Naive thymus-derived CD4-positive, alpha-beta T cell (primary cell): ENCODE measurements at regions not wholly inside any gene's neighbourhood (a gene's known extent, or its start where the extent isn't known, plus 50 kb on each side); places are given as distances from the start of the nearest gene placed in this dataset.

Experiments used
- ATAC-seq: fragments of 150-1000 bp; cut with Tn5 transposase; 2 replicates; pipeline ENCODE4 v1.10.0; 2021; ENCODE audit warnings: mild to moderate bottlenecking, moderate library complexity
- CTCF ChIA-PET: fragments of 350-600 bp; sonication (Branson Sonifier 250); formaldehyde crosslinking; loops from one replicate; lab custom pipeline; 2021; ENCODE audit warnings: antibody characterized with exemption; lab: Charles Lee
- POLR2A ChIA-PET: fragments of 350-600 bp; sonication (Branson Sonifier 250); formaldehyde crosslinking; loops from one replicate; lab custom pipeline; 2021; ENCODE audit warnings: antibody characterized with exemption, inconsistent platforms; lab: Charles Lee
- DNase-seq, 9 donors: peaks; one replicate each; pipeline versions ENCODE4 v3.0.0 to v3.0.0-alpha.2; 2020 to 2022; ENCODE audit warnings: mixed read lengths in 1 of 9
- H3K27ac ChIP-seq: one replicate; pipeline ENCODE4 v1.7.0; 2013; ENCODE audit warnings: mild to moderate bottlenecking, low read depth, low read length, moderate library complexity
- H3K27me3 ChIP-seq, 2 donors: one replicate each; pipeline ENCODE4 v1.7.0; 2013; ENCODE audit warnings: low read length in 2 of 2, mild to moderate bottlenecking in 2 of 2, moderate library complexity in 2 of 2; ENCODE audit not compliant: control insufficient read depth in 2 of 2, insufficient read depth in 2 of 2
- H3K36me3 ChIP-seq, 3 experiments: 1 replicate in 2 of 3; 2 replicates in 1 of 3; pipeline ENCODE4 v1.7.0; 2013; ENCODE audit warnings: low read length in 3 of 3, mild to moderate bottlenecking in 3 of 3, moderate library complexity in 1 of 3; ENCODE audit not compliant: insufficient read depth in 3 of 3, control insufficient read depth in 2 of 3
- H3K4me1 ChIP-seq, 2 donors: one replicate each; pipeline ENCODE4 v1.7.0; 2013; ENCODE audit warnings: low read length in 2 of 2, mild to moderate bottlenecking in 2 of 2, moderate library complexity in 1 of 2; ENCODE audit not compliant: control insufficient read depth in 2 of 2, insufficient read depth in 2 of 2
- H3K4me3 ChIP-seq: 2 replicates; pipeline ENCODE4 v1.7.0; 2013; ENCODE audit warnings: mild to moderate bottlenecking, low read length
- H3K9me3 ChIP-seq, 3 experiments: 1 replicate in 2 of 3; 2 replicates in 1 of 3; pipeline ENCODE4 v1.7.0; 2013; ENCODE audit warnings: low read length in 3 of 3; ENCODE audit not compliant: control insufficient read depth in 2 of 3
- H3K27ac Mint-ChIP-seq, 9 donors: one replicate each; pipeline ENCODE4 v1.8.0; 2020 to 2022; ENCODE audit warnings: mixed read lengths in 9 of 9, mild to moderate bottlenecking in 8 of 9, moderate library complexity in 5 of 9, inconsistent platforms in 2 of 9
- H3K27me3 Mint-ChIP-seq, 5 donors: one replicate each; pipeline ENCODE4 v1.8.0; 2021 to 2022; ENCODE audit warnings: mixed read lengths in 5 of 5, mild to moderate bottlenecking in 1 of 5
- H3K36me3 Mint-ChIP-seq, 5 donors: one replicate each; pipeline ENCODE4 v1.8.0; 2020 to 2022; ENCODE audit warnings: mixed read lengths in 5 of 5, mild to moderate bottlenecking in 3 of 5, inconsistent platforms in 1 of 5
- H3K4me1 Mint-ChIP-seq, 7 donors: one replicate each; pipeline ENCODE4 v1.8.0; 2020 to 2022; ENCODE audit warnings: mixed read lengths in 7 of 7, mild to moderate bottlenecking in 3 of 7, inconsistent platforms in 1 of 7
- H3K4me3 Mint-ChIP-seq, 10 donors: one replicate each; pipeline ENCODE4 v1.8.0; 2020 to 2022; ENCODE audit warnings: mild to moderate bottlenecking in 10 of 10, mixed read lengths in 10 of 10, moderate library complexity in 6 of 10, inconsistent platforms in 2 of 10
- H3K9me3 Mint-ChIP-seq, 11 donors: one replicate each; pipeline ENCODE4 v1.8.0; 2020 to 2022; ENCODE audit warnings: mixed read lengths in 11 of 11, mild to moderate bottlenecking in 4 of 11, inconsistent platforms in 1 of 11, moderate library complexity in 1 of 11
- intact Hi-C, 2 donors: fragments of 100-400 bp; cut with micrococcal nuclease; formaldehyde crosslinking; loops; one replicate each; pipeline ENCODE4 v1.15.1; 2023

GRCh38 chr9:89988458-89988857, 383.6 kb downstream of the GADD45G start:
- Histone ChIP-seq H3K27ac (no peak overlapping the region), H3K27me3 (no peaks in the 10 kb centered on the region), H3K4me3 (no peak overlapping the region), H3K9me3 (no peaks in the 10 kb centered on the region), H3K4me1 (no peaks in the 10 kb centered on the region), H3K36me3 (no peaks in the 10 kb centered on the region)
- H3K27ac Mint-ChIP-seq = no peak overlapping the region
- intact Hi-C loops = no loop called here
- peaks cover 0 to 6% (median 0%) of the 10 kb centered on the region in 11 donors for H3K9me3 Mint-ChIP-seq
- H3K27me3 Mint-ChIP-seq = peaks cover 0 to 4% (median 0%) of the 10 kb centered on the region in 5 donors
- peaks cover 0 to 27% (median 0%) of the 10 kb centered on the region in 7 donors for H3K4me1 Mint-ChIP-seq
- ChIA-PET POLR2A (no interaction called here), CTCF (no interaction called here)
- no peak for DNase-seq
- no peak for ATAC-seq
- peaks cover 0 to 4% (median 0%) of the 10 kb centered on the region in 5 donors for H3K36me3 Mint-ChIP-seq
- no peak overlapping the region for H3K4me3 Mint-ChIP-seq

GRCh38 chr9:89991204-89991790, 386.5 kb downstream of the GADD45G start:
- H3K27me3 Mint-ChIP-seq = peaks cover 0 to 4% (median 0%) of the 10 kb centered on the region in 5 donors
- H3K36me3 ChIP-seq = no peaks in the 10 kb centered on the region
- no peak overlapping the region for H3K4me3 Mint-ChIP-seq
- no peaks in the 10 kb centered on the region for H3K27me3 ChIP-seq
- H3K4me3 ChIP-seq = no peak overlapping the region
- H3K27ac Mint-ChIP-seq = no peak overlapping the region
- no peaks in the 10 kb centered on the region for H3K4me1 ChIP-seq
- ChIA-PET POLR2A (no interaction called here), CTCF (no interaction called here)
- DNase-seq = no peak
- no peaks in the 10 kb centered on the region for H3K9me3 ChIP-seq
- H3K27ac ChIP-seq = no peak overlapping the region
- H3K9me3 Mint-ChIP-seq = peaks cover 0 to 6% (median 0%) of the 10 kb centered on the region in 11 donors
- H3K4me1 Mint-ChIP-seq = peaks cover 0 to 8% (median 0%) of the 10 kb centered on the region in 7 donors
- ATAC-seq = no peak
- intact Hi-C loops = loop anchor here in 1 of 2 donors (10.0 kb wide), 1 partner anchor 104 kb away; no protein-coding TSS in a partner anchor
- H3K36me3 Mint-ChIP-seq = no peaks in the 10 kb centered on the region

- Mint-ChIP-seq H3K4me1 (peaks cover 0 to 8% (median 0%) of the 10 kb centered on the region in 7 donors), H3K4me3 (no peak overlapping the region), H3K36me3 (no peaks in the 10 kb centered on the region), H3K27me3 (peaks cover 0 to 3% (median 0%) of the 10 kb centered on the region in 5 donors), H3K27ac (no peak overlapping the region), H3K9me3 (peaks cover 0 to 5% (median 0%) of the 10 kb centered on the region in 11 donors)
- Histone ChIP-seq H3K27me3 (no peaks in the 10 kb centered on the region), H3K36me3 (no peaks in the 10 kb centered on the region), H3K4me1 (no peaks in the 10 kb centered on the region), H3K9me3 (no peaks in the 10 kb centered on the region), H3K4me3 (no peak overlapping the region), H3K27ac (no peak overlapping the region)
- CTCF ChIA-PET = no interaction called here
- ATAC-seq = no peak
- intact Hi-C loops = loop anchor here in 1 of 2 donors (10.0 kb wide), 1 partner anchor 102 kb away; no protein-coding TSS in a partner anchor
- DNase-seq = no peak
- POLR2A ChIA-PET = no interaction called here
Measured at GRCh38 chr9:89992326-89993198, 387.8 kb downstream of the GADD45G start.

GRCh38 chr9:89993678-89994630, 389.1 kb downstream of the GADD45G start:
- intact Hi-C loops = loop anchor here in 1 of 2 donors (10.0 kb wide), 1 partner anchor 101 kb away; no protein-coding TSS in a partner anchor
- Mint-ChIP-seq H3K27ac (no peak overlapping the region), H3K4me1 (peaks cover 4 to 13% (median 4%) of the 10 kb centered on the region in 7 donors), H3K9me3 (peaks cover 0 to 5% (median 0%) of the 10 kb centered on the region in 11 donors), H3K36me3 (no peaks in the 10 kb centered on the region), H3K4me3 (no peak overlapping the region), H3K27me3 (peaks cover 0 to 3% (median 0%) of the 10 kb centered on the region in 5 donors)
- DNase-seq = no peak
- no peak overlapping the region for H3K4me3 ChIP-seq
- H3K27me3 ChIP-seq = no peaks in the 10 kb centered on the region
- ChIA-PET POLR2A (no interaction called here), CTCF (no interaction called here)
- no peaks in the 10 kb centered on the region for H3K36me3 ChIP-seq
- peak; percentile 73 for ATAC-seq
- H3K4me1 ChIP-seq = no peaks in the 10 kb centered on the region
- H3K9me3 ChIP-seq = no peaks in the 10 kb centered on the region
- H3K27ac ChIP-seq = no peak overlapping the region

- H3K27ac ChIP-seq = no peak overlapping the region
- intact Hi-C loops = loop anchor here (5.0 to 10.0 kb wide), 3 partner anchors 33 to 107 kb away; no protein-coding TSS in a partner anchor
- CTCF ChIA-PET = no interaction called here
Measured at GRCh38 chr9:89994988-89995613, 390.3 kb downstream of the GADD45G start.

GRCh38 chr9:89996116-89996515, 391.3 kb downstream of the GADD45G start:
- no peak overlapping the region for H3K4me3 ChIP-seq
- no peaks in the 10 kb centered on the region for H3K9me3 Mint-ChIP-seq
- no peak overlapping the region for H3K4me3 Mint-ChIP-seq
- H3K36me3 ChIP-seq = no peaks in the 10 kb centered on the region
- H3K4me1 ChIP-seq = peaks cover 10 to 19% of the 10 kb centered on the region in 2 donors
- H3K36me3 Mint-ChIP-seq = no peaks in the 10 kb centered on the region
- no peak overlapping the region for H3K27ac Mint-ChIP-seq
- peaks cover 0 to 3% (median 0%) of the 10 kb centered on the region in 5 donors for H3K27me3 Mint-ChIP-seq
- no peaks in the 10 kb centered on the region for H3K27me3 ChIP-seq
- H3K9me3 ChIP-seq = no peaks in the 10 kb centered on the region
- H3K4me1 Mint-ChIP-seq = peaks cover 21 to 34% (median 26%) of the 10 kb centered on the region in 7 donors
- intact Hi-C loops = loop anchor here (1.0 to 10.0 kb wide), 4 partner anchors 34 to 393 kb away; no protein-coding TSS in a partner anchor
- CTCF ChIA-PET = no interaction called here
- POLR2A ChIA-PET = no interaction called here
- no peak overlapping the region for H3K27ac ChIP-seq
- DNase-seq = no peak
- no peak for ATAC-seq

More at GRCh38 chr9:89994988-89995613, 390.3 kb downstream of the GADD45G start:
- Mint-ChIP-seq H3K27me3 (peaks cover 0 to 3% (median 0%) of the 10 kb centered on the region in 5 donors), H3K36me3 (no peaks in the 10 kb centered on the region), H3K9me3 (peaks cover 0 to 5% (median 0%) of the 10 kb centered on the region in 11 donors), H3K4me1 (peaks cover 14 to 24% (median 16%) of the 10 kb centered on the region in 7 donors), H3K27ac (no peak overlapping the region), H3K4me3 (no peak overlapping the region)
- Histone ChIP-seq H3K9me3 (no peaks in the 10 kb centered on the region), H3K27me3 (no peaks in the 10 kb centered on the region), H3K4me1 (peaks cover 9% of the 10 kb centered on the region in 2 donors), H3K4me3 (no peak overlapping the region), H3K36me3 (no peaks in the 10 kb centered on the region)
- POLR2A ChIA-PET = no interaction called here
- DNase-seq (no peak), ATAC-seq (no peak)
